HCT116 (cell line): ENCODE measurements at regions not wholly inside any gene's neighbourhood (a gene's known extent, or its start where the extent isn't known, plus 50 kb on each side); places are given as distances from the start of the nearest gene placed in this dataset.
"Not testable (repeated sequence)": the region's sequence is repeated elsewhere in the genome, so short reads cannot be mapped to it uniquely, and the experiment has no call there.

Experiments used
- ATAC-seq: fragments of 200-7000 bp; cut with Tn5 transposase; 2 replicates; pipeline ENCODE4 v1.9.1; 2020; ENCODE audit warnings: mild to moderate bottlenecking, moderate library complexity
- BruUV-seq: library from RNA; stranded (reverse); fragments of 400-500 nt; replicated peaks from 2 replicates; lab custom pipeline; 2021; lab: Mats Ljungman, UMichigan
- CTCF ChIA-PET: fragments of 300-600 bp; sonication (Branson Sonifier 250); formaldehyde crosslinking; loops from one replicate; lab custom pipeline; 2021; ENCODE audit warnings: antibody characterized with exemption; lab: Charles Lee
- POLR2A ChIA-PET: fragments of 300-600, 350-600 bp; sonication (Branson Sonifier 250); formaldehyde crosslinking; loops from one replicate; lab custom pipeline; 2021; ENCODE audit warnings: antibody characterized with exemption; lab: Charles Lee
- RAD21 ChIA-PET, 2 experiments: fragments of 300-600 bp; sonication (Branson Sonifier 250); formaldehyde crosslinking; loops; one replicate each; lab custom pipeline; 2023; ENCODE audit warnings: low total read pairs in 2 of 2; ENCODE audit not compliant: uncharacterized antibody in 2 of 2, unreplicated experiment in 2 of 2, low non-redundant PET in 1 of 2; lab: Charles Lee
- DNase-seq: peaks from one replicate; pipeline ENCODE4 v3.0.0-alpha.2; 2010; ENCODE audit warnings: low read depth, low spot score
- H2AFZ ChIP-seq: fragments of 200-600 bp; shearing (Covaris generic), sonication (generic); 2 replicates; pipeline ENCODE4 v1.6.1; 2017; ENCODE audit warnings: low read depth, mixed run types, mixed read lengths, antibody characterized with exemption, low read length; ENCODE audit not compliant: poor library complexity, severe bottlenecking
- H3K27ac ChIP-seq: 2 replicates; pipeline ENCODE4 v1.5.1; 2012; ENCODE audit warnings: low read depth, low read length
- H3K27me3 ChIP-seq: fragments of 200-600 bp; sonication (generic); 2 replicates; pipeline ENCODE4 v1.6.1; 2016; ENCODE audit warnings: mixed run types, low read length, mixed read lengths; ENCODE audit not compliant: insufficient read depth
- H3K36me3 ChIP-seq, 2 experiments: fragments of 200-500 bp in 1 of 2; fragments of 200-600 bp in 1 of 2; sonication (Bioruptor generic) in 1 of 2; sonication (generic) in 1 of 2; 2 replicates each; pipeline versions ENCODE4 v1.5.1 to v1.6.1; 2014 to 2016; ENCODE audit warnings: low read length in 2 of 2, inconsistent platforms in 1 of 2, mixed read lengths in 1 of 2, mixed run types in 1 of 2; ENCODE audit not compliant: insufficient read depth in 2 of 2, control insufficient read depth in 1 of 2
- H3K4me1 ChIP-seq, 2 experiments: fragments of 200-600 bp in 1 of 2; sonication (generic) in 1 of 2; 2 replicates each; pipeline versions ENCODE4 v1.5.1 to v1.6.1; 2012 to 2017; ENCODE audit warnings: low read length in 2 of 2, inconsistent platforms in 1 of 2, mild to moderate bottlenecking in 1 of 2, mixed read lengths in 1 of 2, mixed run types in 1 of 2, moderate library complexity in 1 of 2; ENCODE audit not compliant: insufficient read depth in 2 of 2, control insufficient read depth in 1 of 2
- H3K4me2 ChIP-seq: fragments of 200-600 bp; sonication (generic); 2 replicates; pipeline ENCODE4 v1.6.1; 2017; ENCODE audit warnings: mixed run types, low read length, mixed read lengths
- H3K4me3 ChIP-seq, 2 experiments: fragments of 200-600 bp in 1 of 2; sonication (generic) in 1 of 2; replicated peaks in 1 of 2; 2 replicates each; pipeline ENCODE4 v1.5.1; 2011 to 2016; ENCODE audit warnings: low read length in 2 of 2, control low read depth in 1 of 2, low read depth in 1 of 2, mild to moderate bottlenecking in 1 of 2, mixed read lengths in 1 of 2, mixed run types in 1 of 2
- H3K79me2 ChIP-seq: fragments of 200-600 bp; sonication (generic); 2 replicates; pipeline ENCODE4 v1.6.1; 2017; ENCODE audit warnings: mild to moderate bottlenecking, mixed run types, low read length, moderate library complexity, mixed read lengths; ENCODE audit not compliant: insufficient read depth
- H3K9ac ChIP-seq: fragments of 200-600 bp; sonication (generic); 2 replicates; pipeline ENCODE4 v1.6.1; 2016; ENCODE audit warnings: low read length, mixed read lengths
- H3K9me2 ChIP-seq: fragments of 200-600 bp; sonication (generic), shearing (Covaris generic); 2 replicates; pipeline ENCODE4 v1.6.1; 2017; ENCODE audit warnings: mixed run types, mild to moderate bottlenecking, moderate library complexity; ENCODE audit not compliant: insufficient read depth
- H3K9me3 ChIP-seq, 2 experiments: fragments of 200-500 bp in 1 of 2; fragments of 200-600 bp in 1 of 2; sonication (Bioruptor generic) in 1 of 2; sonication (generic) in 1 of 2; 2 replicates each; pipeline ENCODE4 v1.6.1; 2014 to 2017; ENCODE audit warnings: low read length in 2 of 2, mixed read lengths in 2 of 2, inconsistent platforms in 1 of 2, low read depth in 1 of 2, mild to moderate bottlenecking in 1 of 2, mixed run types in 1 of 2, moderate library complexity in 1 of 2; ENCODE audit not compliant: control insufficient read depth in 1 of 2, insufficient read depth in 1 of 2
- H4K20me1 ChIP-seq: fragments of 200-600 bp; sonication (generic), shearing (Covaris generic); 2 replicates; pipeline ENCODE4 v1.6.1; 2017; ENCODE audit warnings: mixed run types, mild to moderate bottlenecking, moderate library complexity; ENCODE audit not compliant: insufficient read depth
- JUND ChIP-seq: IDR thresholded peaks from 2 replicates; pipeline ENCODE4 v1.6.1; 2012
- REST ChIP-seq: IDR thresholded peaks from 2 replicates; pipeline ENCODE4 v1.6.1; 2012; ENCODE audit warnings: low read depth
- intact Hi-C: fragments of 100-400 bp; cut with micrococcal nuclease; formaldehyde crosslinking; loops from 2 replicates; pipeline ENCODE4 v1.10.0; 2022

- intact Hi-C loops: loop anchor here (2.0 kb wide), 1 partner anchor 21 kb away; no protein-coding TSS in a partner anchor
- Histone ChIP-seq H3K9me3 (no peaks in the 10 kb centered on the region), H3K27ac (no peak overlapping the region), H2AFZ (no peak overlapping the region), H3K4me1 (no peaks in the 10 kb centered on the region), H3K4me3 (no peak overlapping the region), H3K9ac (no peak overlapping the region), H3K4me2 (no peak overlapping the region), H3K27me3 (peaks cover 4% of the 10 kb centered on the region; the same call in 1 of the 2 replicates), H3K79me2 (no peaks in the 10 kb centered on the region), H4K20me1 (no peaks in the 10 kb centered on the region), H3K36me3 (no peaks in the 10 kb centered on the region), H3K9me2 (no peaks in the 10 kb centered on the region)
- ChIA-PET RAD21 (interaction anchor here in 1 of 2 experiments (2.0 kb wide), 1 partner anchor 457 kb away, joined by 6 read pairs; no protein-coding TSS in a partner anchor), POLR2A (no interaction called here), CTCF (interaction anchor here (2.1 kb wide), 1 partner anchor 461 kb away, joined by 5 read pairs; no protein-coding TSS in a partner anchor)
- TF ChIP-seq REST (no peak), JUND (no peak)
- DNase-seq (no peak), ATAC-seq (no peak)
- BruUV-seq: no TSS peak
These were observed 84.8 kb upstream of the C7orf33 start for GRCh38 chr7:148505645-148506375.

- DNase-seq, POLR2A ChIA-PET, H4K20me1 ChIP-seq, H3K36me3 ChIP-seq, ATAC-seq, H3K4me1 ChIP-seq, CTCF ChIA-PET, H3K4me2 ChIP-seq, RAD21 ChIA-PET, BruUV-seq, H3K79me2 ChIP-seq, H2AFZ ChIP-seq, H3K9ac ChIP-seq, intact Hi-C loops, H3K9me2 ChIP-seq, H3K9me3 ChIP-seq, H3K27me3 ChIP-seq, H3K4me3 ChIP-seq, H3K27ac ChIP-seq: not testable (repeated sequence)
These were observed 83.4 kb upstream of the C7orf33 start for GRCh38 chr7:148507064-148507573.
